Endothelial cell of umbilical vein (primary cell): ENCODE measurements at regions not wholly inside any gene's neighbourhood (a gene's known extent, or its start where the extent isn't known, plus 50 kb on each side); places are given as distances from the start of the nearest gene placed in this dataset.

Experiments used
- BruUV-seq: library from RNA; stranded (reverse); fragments of 400-500 nt; replicated peaks from 2 replicates; lab custom pipeline; 2021; lab: Mats Ljungman, UMichigan
- CTCF ChIA-PET: fragments of 300-600, 350-600 bp; sonication (Branson Sonifier 250); formaldehyde crosslinking; loops from one replicate; lab custom pipeline; 2021; ENCODE audit warnings: antibody characterized with exemption, inconsistent platforms; lab: Charles Lee
- POLR2A ChIA-PET: fragments of 300-600, 350-600 bp; sonication (Branson Sonifier 250); formaldehyde crosslinking; loops from one replicate; lab custom pipeline; 2021; ENCODE audit warnings: antibody characterized with exemption, inconsistent platforms; lab: Charles Lee
- DNase-seq: peaks from one replicate; pipeline ENCODE4 v3.0.0-alpha.2; 2011; ENCODE audit warnings: low read depth, low spot score
- FAIRE-seq: peaks from 2 replicates; lab custom pipeline; 2011; peaks lifted over from hg19 to GRCh38; lab: Jason Lieb, UNC
- H2AFZ ChIP-seq: 2 replicates; pipeline ENCODE4 v1.6.0; 2012; ENCODE audit warnings: low read depth, low read length, control low read depth, inconsistent platforms
- H3K27ac ChIP-seq: 2 replicates; pipeline ENCODE4 v1.5.1; 2011; ENCODE audit warnings: low read depth, mild to moderate bottlenecking, control low read depth, low read length, moderate library complexity; ENCODE audit not compliant: insufficient read depth
- H3K27me3 ChIP-seq, 2 experiments: 2 replicates each; pipeline versions ENCODE4 v1.6.0 to v1.6.1; 2011; ENCODE audit warnings: low read length in 2 of 2, mixed read lengths in 1 of 2; ENCODE audit not compliant: control insufficient read depth in 2 of 2, insufficient read depth in 2 of 2
- H3K36me3 ChIP-seq, 2 experiments: 2 replicates in 1 of 2; 3 replicates in 1 of 2; pipeline ENCODE4 v1.5.1; 2011; ENCODE audit warnings: low read length in 2 of 2, mild to moderate bottlenecking in 1 of 2, moderate library complexity in 1 of 2; ENCODE audit not compliant: control insufficient read depth in 2 of 2, insufficient read depth in 2 of 2; ENCODE audit errors: extremely low read depth in 1 of 2
- H3K4me1 ChIP-seq: 3 replicates; pipeline ENCODE4 v1.5.1; 2011; ENCODE audit warnings: mild to moderate bottlenecking, low read length; ENCODE audit not compliant: control insufficient read depth, insufficient read depth; ENCODE audit errors: extremely low read depth
- H3K4me2 ChIP-seq: 2 replicates; pipeline ENCODE4 v1.6.1; 2011; ENCODE audit warnings: low read length, control low read depth, mixed read lengths; ENCODE audit not compliant: insufficient read depth
- H3K4me3 ChIP-seq, 3 experiments: fragments of 200-600 bp in 1 of 3; sonication (generic), shearing (Covaris generic) in 1 of 3; replicated peaks in 1 of 3; 2 replicates each; pipeline ENCODE4 v1.5.1; 2011 to 2016; ENCODE audit warnings: control low read depth in 3 of 3, low read length in 3 of 3, mild to moderate bottlenecking in 2 of 3, inconsistent platforms in 1 of 3, low read depth in 1 of 3, moderate library complexity in 1 of 3; ENCODE audit not compliant: insufficient read depth in 1 of 3
- H3K79me2 ChIP-seq: 2 replicates; pipeline ENCODE4 v1.6.0; 2012; ENCODE audit warnings: low read length, inconsistent platforms; ENCODE audit not compliant: control insufficient read depth, insufficient read depth
- H3K9ac ChIP-seq: replicated peaks from 2 replicates; pipeline ENCODE3; 2011; ENCODE audit warnings: low read length, control low read depth; ENCODE audit not compliant: insufficient read depth; ENCODE audit errors: extremely low read depth
- H3K9me1 ChIP-seq: replicated peaks from 3 replicates; pipeline ENCODE4 v1.6.0; 2011; ENCODE audit warnings: mild to moderate bottlenecking, low read length; ENCODE audit not compliant: control insufficient read depth, insufficient read depth; ENCODE audit errors: extremely low read depth
- H3K9me3 ChIP-seq: replicated peaks from 2 replicates; pipeline ENCODE4 v1.5.1; 2012; ENCODE audit warnings: low read length, inconsistent platforms; ENCODE audit not compliant: control insufficient read depth, insufficient read depth
- H4K20me1 ChIP-seq: replicated peaks from 2 replicates; pipeline ENCODE3; 2011; ENCODE audit warnings: mild to moderate bottlenecking, low read length; ENCODE audit not compliant: control insufficient read depth, insufficient read depth; ENCODE audit errors: extremely low read depth
- CTCF ChIP-seq, 2 donors: IDR thresholded peaks; 1 replicate in 1 of 2; 2 replicates in 1 of 2; pipeline ENCODE4 v1.5.1; 2011; ENCODE audit warnings: low read length in 2 of 2, mild to moderate bottlenecking in 2 of 2, moderate library complexity in 2 of 2, control low read depth in 1 of 2, inconsistent platforms in 1 of 2, low read depth in 1 of 2; ENCODE audit not compliant: insufficient read depth in 1 of 2; ENCODE audit errors: extremely low read depth in 1 of 2
- EZH2 ChIP-seq: IDR thresholded peaks from 2 replicates; pipeline ENCODE4 v1.6.1; 2012; ENCODE audit warnings: borderline replicate concordance, low read depth, mild to moderate bottlenecking, moderate library complexity, low read length, inconsistent platforms; ENCODE audit not compliant: severe bottlenecking
- FOS ChIP-seq: IDR thresholded peaks from 2 replicates; pipeline ENCODE4 v1.6.1; 2011; ENCODE audit warnings: mild to moderate bottlenecking, low read length, moderate library complexity, borderline replicate concordance; ENCODE audit not compliant: insufficient read depth
- GATA2 ChIP-seq: IDR thresholded peaks from 2 replicates; pipeline ENCODE4 v1.7.0; 2011; ENCODE audit warnings: low read depth, mild to moderate bottlenecking, moderate library complexity, mixed read lengths, low read length; ENCODE audit not compliant: insufficient read length, insufficient read depth
- JUN ChIP-seq: IDR thresholded peaks from 2 replicates; pipeline ENCODE4 v1.6.1; 2011; ENCODE audit warnings: borderline replicate concordance, low read depth; ENCODE audit not compliant: insufficient read length, insufficient read depth
- MAX ChIP-seq: IDR thresholded peaks from 2 replicates; pipeline ENCODE4 v1.6.1; 2011; ENCODE audit not compliant: insufficient read depth, insufficient read length
- MYC ChIP-seq: IDR thresholded peaks from one replicate; pipeline ENCODE4 v1.6.1; 2011; ENCODE audit warnings: mild to moderate bottlenecking, low read depth, low read length
- POLR2A ChIP-seq: IDR thresholded peaks from 2 replicates; pipeline ENCODE4 v1.6.1; 2012; ENCODE audit warnings: low read depth, mild to moderate bottlenecking, control low read depth, low read length
- POLR2AphosphoS5 ChIP-seq: IDR thresholded peaks from 2 replicates; pipeline ENCODE4 v1.6.1; 2012; ENCODE audit warnings: low read depth, mild to moderate bottlenecking, control low read depth, low read length, moderate library complexity; ENCODE audit not compliant: insufficient read depth
- dilution Hi-C: fragments of 300-500 bp; cut with MboI; formaldehyde crosslinking; loops from one replicate; pipeline ENCODE4 v1.15.0; 2019; ENCODE audit warnings: low sequenced_read_pairs; ENCODE audit not compliant: extremely low pct_ligation_motif_present
- intact Hi-C: fragments of 100-400 bp; cut with micrococcal nuclease; formaldehyde crosslinking; loops from one replicate; pipeline ENCODE4 v1.10.0; 2022

GRCh38 chr13:38514575-38514974, 164.9 kb downstream of the UFM1 start:
- H4K20me1 ChIP-seq = no peaks in the 10 kb centered on the region
- no peaks in the 10 kb centered on the region for H3K27me3 ChIP-seq
- H3K9ac ChIP-seq = no peak overlapping the region
- DNase-seq = no peak
- no peaks in the 10 kb centered on the region for H3K9me1 ChIP-seq
- H3K4me3 ChIP-seq = no peak overlapping the region
- ChIA-PET CTCF (no interaction called here), POLR2A (no interaction called here)
- H3K36me3 ChIP-seq = no peaks in the 10 kb centered on the region
- no peak for TF ChIP-seq JUN
- TF ChIP-seq POLR2AphosphoS5 = no peak
- TF ChIP-seq MYC = no peak
- no peak for TF ChIP-seq FOS
- TF ChIP-seq CTCF (IDR thresholded peaks at IDR 0.05; ENCODE audit: extremely low read depth in 1 of 2, insufficient read depth in 1 of 2, low read depth in 1 of 2, low read length in 2 of 2) = no peak
- no peak for TF ChIP-seq MAX
- TF ChIP-seq POLR2A = no peak
- no peak for TF ChIP-seq GATA2
- TF ChIP-seq EZH2 = no peak
- BruUV-seq = no TSS peak
- no peaks in the 10 kb centered on the region for H3K9me3 ChIP-seq
- H3K4me2 ChIP-seq = no peak overlapping the region
- H2AFZ ChIP-seq = no peak overlapping the region
- H3K4me1 ChIP-seq = no peaks in the 10 kb centered on the region
- intact Hi-C loops = no loop called here
- no peak overlapping the region for H3K27ac ChIP-seq
- no peaks in the 10 kb centered on the region for H3K79me2 ChIP-seq
- dilution Hi-C loops = no loop called here
- FAIRE-seq = no peak
